GM18505 (cell line): ENCODE measurements at regions not wholly inside any gene's neighbourhood (a gene's known extent, or its start where the extent isn't known, plus 50 kb on each side); places are given as distances from the start of the nearest gene placed in this dataset.

ENCODE experiments used
- ATAC-seq: cut with Tn5 transposase; IDR thresholded peaks from one replicate; pipeline ENCODE4 v1.9.1; 2021; ENCODE audit not compliant: unreplicated experiment
- POLR2A ChIP-seq: IDR thresholded peaks from 4 replicates; pipeline ENCODE4 v1.6.1; 2011; ENCODE audit warnings: borderline replicate concordance; ENCODE audit not compliant: insufficient read depth, insufficient read length; ENCODE audit errors: extremely low read depth

DNA sequence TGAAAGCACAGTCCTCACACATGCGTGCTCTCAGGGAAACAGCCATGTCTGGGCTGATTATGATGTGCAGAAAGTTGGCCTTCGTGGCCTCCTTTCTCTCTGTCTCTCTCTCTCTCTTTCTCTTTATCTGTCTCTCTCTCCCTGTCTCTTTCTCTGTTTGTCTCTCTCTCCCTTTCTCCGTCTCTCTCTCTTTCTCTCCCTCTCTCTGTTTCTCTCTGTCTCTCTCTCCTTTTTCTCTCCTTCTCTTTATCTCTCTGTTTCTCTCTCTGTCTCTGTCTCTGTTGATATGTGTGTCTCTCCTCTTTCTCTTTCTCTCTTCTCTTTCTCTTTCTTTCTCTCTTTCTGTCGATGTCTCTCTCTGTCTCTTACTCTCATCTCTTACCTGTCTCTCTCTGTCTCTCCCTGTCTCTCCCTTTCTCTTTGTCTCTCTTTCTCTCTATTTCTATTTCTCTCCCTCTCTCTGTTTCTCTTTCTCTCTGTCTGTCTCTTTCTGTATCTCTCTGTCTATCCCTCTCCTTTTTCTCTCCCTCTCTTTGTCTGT lies 105.4 kb upstream of the MPP7 start:
- no peak for TF ChIP-seq POLR2A
- ATAC-seq = no peak

DNA sequence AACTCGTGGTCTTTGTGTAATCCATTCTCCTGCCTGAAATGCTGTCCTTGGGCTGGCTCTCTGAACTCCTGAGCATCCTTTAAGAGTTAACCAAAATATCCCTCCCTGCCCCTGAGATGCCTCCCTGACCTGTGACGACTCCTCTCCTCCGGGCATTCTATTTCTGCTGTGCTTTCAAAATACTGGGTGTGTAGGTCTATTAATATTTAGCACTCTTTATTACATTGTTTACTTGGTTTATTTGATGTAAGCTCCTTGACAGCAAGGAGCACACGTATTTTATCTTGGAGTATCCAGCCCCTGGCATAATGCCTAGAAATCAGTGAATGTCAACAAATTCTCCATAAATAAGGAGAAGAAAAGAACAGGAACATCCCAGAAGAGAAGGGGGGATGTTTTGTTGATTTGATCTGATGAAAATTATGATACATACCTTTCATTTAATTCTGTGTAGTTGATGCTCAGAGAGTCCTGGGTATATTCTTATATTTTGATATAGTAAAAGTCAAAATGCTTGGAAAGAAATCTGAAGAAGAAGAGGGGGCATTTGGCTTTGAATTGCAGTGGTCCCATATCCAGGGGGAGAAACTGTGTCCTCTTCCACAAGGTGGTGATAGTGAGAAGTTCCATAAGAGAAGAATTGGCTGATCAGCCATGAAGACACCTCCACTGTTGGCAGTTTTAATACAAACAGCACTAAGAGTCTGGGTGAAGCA lies 107.7 kb upstream of the MPP7 start:
- ATAC-seq = no peak
- TF ChIP-seq POLR2A = no peak

DNA sequence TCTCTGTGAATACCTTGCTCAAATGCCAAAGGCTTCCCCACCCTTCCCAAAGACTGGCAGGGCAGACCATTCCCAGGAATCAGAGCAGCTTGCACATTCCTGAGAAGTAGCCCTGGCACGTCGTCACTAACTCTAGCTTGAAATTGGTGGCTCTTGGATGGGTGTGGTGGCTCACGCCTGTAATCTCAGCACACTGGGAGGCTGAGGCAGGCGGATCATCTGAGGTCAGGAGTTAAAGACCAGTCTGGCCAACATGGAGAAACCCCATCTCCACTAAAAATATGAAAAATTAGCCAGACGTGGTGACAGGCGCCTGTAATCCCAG lies 108.2 kb upstream of the MPP7 start:
- no peak for ATAC-seq
- no peak for TF ChIP-seq POLR2A

DNA sequence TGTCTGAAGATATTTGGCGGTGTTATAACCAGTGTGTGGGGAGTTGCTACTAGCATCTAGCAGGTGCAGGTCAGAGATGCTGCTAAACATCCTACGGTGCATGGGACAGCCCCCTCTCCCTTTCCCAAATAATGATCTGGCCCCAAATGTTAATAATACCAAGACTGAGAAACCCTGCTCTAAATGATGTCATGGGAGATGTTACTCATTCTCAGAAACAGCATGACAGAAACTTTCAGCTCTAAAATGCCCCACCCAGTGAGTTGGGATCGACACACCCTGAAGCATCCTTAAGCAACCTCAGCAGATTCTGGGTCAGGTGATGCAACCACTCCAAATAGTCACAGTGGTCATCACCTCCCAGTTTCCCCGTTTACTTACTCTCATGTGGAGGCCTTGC lies 108.8 kb upstream of the MPP7 start:
- ATAC-seq = peak; percentile 68
- no peak for TF ChIP-seq POLR2A

- TF ChIP-seq POLR2A = no peak
- ATAC-seq = no peak
Measured at GRCh38 chr10:28418069-28418468, 114.8 kb upstream of the WAC start.

DNA sequence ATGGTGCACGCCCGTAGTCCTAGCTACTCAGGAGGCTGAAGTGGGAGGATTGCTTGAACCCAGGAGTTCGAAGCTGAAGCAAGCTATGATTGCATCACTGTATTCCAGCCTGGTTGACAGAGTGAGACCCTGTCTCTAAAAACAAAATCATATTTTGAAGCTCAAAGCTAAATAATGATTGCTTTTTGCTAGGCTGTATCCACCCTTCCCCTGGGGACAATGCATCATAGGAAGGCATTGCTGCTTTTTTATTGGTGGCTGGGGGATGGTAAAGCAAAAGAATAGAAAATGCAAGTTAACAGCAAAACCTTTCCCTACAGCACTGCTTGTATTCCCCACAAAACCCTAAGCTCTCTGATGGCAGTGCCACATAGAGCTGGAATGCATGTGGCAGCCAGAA lies 107.5 kb upstream of the WAC start:
- ATAC-seq = no peak

GRCh38 chr10:28426392-28427159 lies 106.3 kb upstream of the WAC start:
- ATAC-seq = no peak
- no peak for TF ChIP-seq POLR2A

More for the DNA sequence above, 107.5 kb upstream of the WAC start:
- TF ChIP-seq POLR2A = no peak

GRCh38 chr10:28427376-28427775 lies 105.5 kb upstream of the WAC start:
- no peak for ATAC-seq
- no peak for TF ChIP-seq POLR2A

DNA sequence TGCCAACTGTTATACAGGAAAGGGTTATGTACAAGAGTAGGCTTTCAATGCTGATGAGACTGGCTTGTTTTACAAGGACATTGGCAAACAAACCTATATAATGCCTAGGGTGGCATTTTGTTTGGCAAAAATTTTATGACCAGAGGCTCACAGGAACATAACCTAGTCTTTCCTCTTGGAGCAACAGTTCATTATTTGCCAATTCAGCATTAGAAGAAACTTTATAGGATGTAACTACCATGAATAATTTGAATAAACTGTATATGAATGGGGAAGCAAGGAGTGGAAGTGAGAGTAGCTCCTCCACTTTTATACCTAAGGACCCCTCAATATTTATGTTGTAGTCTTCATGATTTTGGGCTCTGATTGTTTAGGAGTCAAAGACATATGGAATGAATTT lies 103.9 kb upstream of the WAC start:
- no peak for ATAC-seq
- no peak for TF ChIP-seq POLR2A

GRCh38 chr10:28429573-28430216 lies 103.2 kb upstream of the WAC start:
- TF ChIP-seq POLR2A = no peak
- ATAC-seq = no peak

GRCh38 chr10:28431139-28431538 lies 101.8 kb upstream of the WAC start:
- no peak for TF ChIP-seq POLR2A
- no peak for ATAC-seq

- no peak for ATAC-seq
Measured at GRCh38 chr10:28432210-28432676, 100.7 kb upstream of the WAC start.

DNA sequence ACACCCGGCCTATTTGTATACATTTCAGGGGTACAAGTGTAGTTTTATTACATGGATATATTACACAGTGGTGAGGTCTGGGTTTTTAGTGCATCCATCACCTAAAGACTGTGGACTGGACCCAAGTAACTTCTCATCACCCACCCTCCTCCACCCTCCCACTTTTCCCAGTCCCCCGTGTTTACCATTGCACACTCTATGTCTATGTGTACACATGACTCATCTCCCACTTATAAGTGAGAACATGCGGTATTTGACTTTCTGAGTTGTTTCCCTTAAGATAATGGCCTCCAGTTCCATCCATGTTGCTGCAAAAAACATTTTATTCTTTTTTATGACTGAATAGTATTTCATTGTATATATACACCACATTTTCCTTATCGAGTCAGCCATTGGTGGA lies 98.9 kb upstream of the WAC start:
- TF ChIP-seq POLR2A = no peak
- no peak for ATAC-seq

More at GRCh38 chr10:28432210-28432676, 100.7 kb upstream of the WAC start:
- no peak for TF ChIP-seq POLR2A
